Panc1 (cell line): ENCODE measurements at regions not wholly inside any gene's neighbourhood (a gene's known extent, or its start where the extent isn't known, plus 50 kb on each side); places are given as distances from the start of the nearest gene placed in this dataset.

Experiments used
- ATAC-seq: fragments of 200-7000 bp; cut with Tn5 transposase; 2 replicates; pipeline ENCODE4 v1.9.1; 2020; ENCODE audit warnings: mild to moderate bottlenecking, moderate library complexity
- BruUV-seq: library from RNA; stranded (reverse); fragments of 400-500 nt; replicated peaks from 2 replicates; lab custom pipeline; 2021; lab: Mats Ljungman, UMichigan
- CTCF ChIA-PET: fragments of 300-600 bp; sonication (Branson Sonifier 250); formaldehyde crosslinking; loops from one replicate; lab custom pipeline; 2022; ENCODE audit warnings: antibody characterized with exemption; lab: Charles Lee
- POLR2A ChIA-PET: fragments of 300-600 bp; sonication (Branson Sonifier 250); formaldehyde crosslinking; loops from one replicate; lab custom pipeline; 2022; ENCODE audit warnings: antibody characterized with exemption; lab: Charles Lee
- DNase-seq: peaks from one replicate; pipeline ENCODE4 v3.0.0-alpha.2; 2010; ENCODE audit warnings: low read depth, low spot score
- H3K27ac ChIP-seq: 2 replicates; pipeline ENCODE4 v1.5.1; 2011; ENCODE audit warnings: mild to moderate bottlenecking, low read length, inconsistent platforms
- H3K27me3 ChIP-seq: fragments of 200-500 bp; sonication (Bioruptor generic); 2 replicates; pipeline ENCODE4 v1.6.0; 2014; ENCODE audit warnings: low read length, inconsistent platforms; ENCODE audit not compliant: control insufficient read depth, insufficient read depth
- H3K36me3 ChIP-seq: fragments of 200-500 bp; sonication (Bioruptor generic); 2 replicates; pipeline ENCODE4 v1.5.1; 2014; ENCODE audit warnings: inconsistent platforms, mild to moderate bottlenecking, low read length, moderate library complexity; ENCODE audit not compliant: control insufficient read depth, insufficient read depth
- H3K4me1 ChIP-seq: 2 replicates; pipeline ENCODE4 v1.5.1; 2011; ENCODE audit warnings: inconsistent platforms, mild to moderate bottlenecking, low read length, moderate library complexity; ENCODE audit not compliant: control insufficient read depth, insufficient read depth
- H3K4me3 ChIP-seq, 2 experiments: 2 replicates each; pipeline ENCODE4 v1.5.1; 2011 to 2012; ENCODE audit warnings: low read depth in 2 of 2, low read length in 2 of 2, mild to moderate bottlenecking in 2 of 2, inconsistent platforms in 1 of 2, moderate library complexity in 1 of 2
- H3K9me3 ChIP-seq: fragments of 200-500 bp; sonication (Bioruptor generic); 2 replicates; pipeline ENCODE4 v1.5.1; 2014; ENCODE audit warnings: low read depth, mild to moderate bottlenecking, inconsistent platforms, low read length, moderate library complexity; ENCODE audit not compliant: control insufficient read depth, insufficient read depth
- POLR2AphosphoS5 ChIP-seq: IDR thresholded peaks from 2 replicates; pipeline ENCODE4 v1.6.1; 2012; ENCODE audit warnings: mild to moderate bottlenecking, low read depth, low read length, moderate library complexity
- SIN3A ChIP-seq: IDR thresholded peaks from 2 replicates; pipeline ENCODE4 v1.6.1; 2012; ENCODE audit warnings: low read depth, mild to moderate bottlenecking, low read length, moderate library complexity, borderline replicate concordance; ENCODE audit not compliant: insufficient read depth
- TCF7L2 ChIP-seq: IDR thresholded peaks from 2 replicates; pipeline ENCODE4 v1.6.1; 2011; ENCODE audit warnings: mild to moderate bottlenecking, low read depth, low read length, inconsistent platforms
- in situ Hi-C: cut with HindIII; loops from 2 replicates; pipeline ENCODE4 v1.10.0; 2016; ENCODE audit warnings: low sequenced_read_pairs, low pct_unique_long_range_greater_than_20kb
- intact Hi-C: fragments of 100-400 bp; cut with micrococcal nuclease; formaldehyde crosslinking; loops from one replicate; pipeline ENCODE4 v1.10.0; 2022; ENCODE audit not compliant: unreplicated experiment
- TF ChIP-seq, protein P1 (sequence below), 2 experiments: IDR thresholded peaks; 2 replicates each; pipeline ENCODE4 v1.6.1; 2011 to 2012; ENCODE audit warnings: low read depth in 2 of 2, control low read depth in 1 of 2, low read length in 1 of 2, mild to moderate bottlenecking in 1 of 2, moderate library complexity in 1 of 2; ENCODE audit not compliant: insufficient read depth in 1 of 2
- TF ChIP-seq, protein P2 (sequence below): fragments of 450-650 bp; IDR thresholded peaks from 2 replicates; pipeline ENCODE4 v1.5.1; 2017; ENCODE audit warnings: mild to moderate bottlenecking

DNA sequence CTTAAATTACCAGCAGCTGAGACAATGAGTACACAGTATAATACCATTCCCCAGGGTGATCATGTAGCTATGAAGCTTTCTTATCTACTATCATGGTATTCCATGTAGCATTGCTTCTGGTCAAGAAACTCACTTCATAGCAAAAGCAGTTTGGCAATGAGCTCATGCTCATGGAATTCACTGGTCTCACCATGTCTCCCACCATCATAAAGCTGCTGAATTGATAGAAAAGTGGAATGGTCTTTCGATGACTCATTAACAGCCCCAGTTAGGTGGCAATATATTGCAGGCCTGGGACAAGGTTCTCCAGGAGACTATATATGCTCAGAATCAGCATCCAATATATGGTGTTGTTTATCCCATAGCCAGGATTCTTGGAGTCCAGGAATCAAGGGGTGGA is 553.7 kb downstream of the FOXG1 start:
- POLR2A ChIA-PET: no interaction called here
- H3K9me3 ChIP-seq: no peaks in the 10 kb centered on the region
- no peak for ATAC-seq
- intact Hi-C loops (no loop called here), in situ Hi-C loops (no loop called here)
- no peaks in the 10 kb centered on the region; the same call in 1 of the 2 replicates for H3K36me3 ChIP-seq
- H3K4me3 ChIP-seq: no peak overlapping the region
- DNase-seq: no peak
- H3K4me1 ChIP-seq: no peaks in the 10 kb centered on the region
- BruUV-seq: no TSS peak
- no peak overlapping the region for H3K27ac ChIP-seq
- CTCF ChIA-PET: no interaction called here
- TF ChIP-seq TCF7L2: no peak
- TF ChIP-seq POLR2AphosphoS5: no peak
- TF ChIP-seq SIN3A: no peak
- TF ChIP-seq, protein P1, sequence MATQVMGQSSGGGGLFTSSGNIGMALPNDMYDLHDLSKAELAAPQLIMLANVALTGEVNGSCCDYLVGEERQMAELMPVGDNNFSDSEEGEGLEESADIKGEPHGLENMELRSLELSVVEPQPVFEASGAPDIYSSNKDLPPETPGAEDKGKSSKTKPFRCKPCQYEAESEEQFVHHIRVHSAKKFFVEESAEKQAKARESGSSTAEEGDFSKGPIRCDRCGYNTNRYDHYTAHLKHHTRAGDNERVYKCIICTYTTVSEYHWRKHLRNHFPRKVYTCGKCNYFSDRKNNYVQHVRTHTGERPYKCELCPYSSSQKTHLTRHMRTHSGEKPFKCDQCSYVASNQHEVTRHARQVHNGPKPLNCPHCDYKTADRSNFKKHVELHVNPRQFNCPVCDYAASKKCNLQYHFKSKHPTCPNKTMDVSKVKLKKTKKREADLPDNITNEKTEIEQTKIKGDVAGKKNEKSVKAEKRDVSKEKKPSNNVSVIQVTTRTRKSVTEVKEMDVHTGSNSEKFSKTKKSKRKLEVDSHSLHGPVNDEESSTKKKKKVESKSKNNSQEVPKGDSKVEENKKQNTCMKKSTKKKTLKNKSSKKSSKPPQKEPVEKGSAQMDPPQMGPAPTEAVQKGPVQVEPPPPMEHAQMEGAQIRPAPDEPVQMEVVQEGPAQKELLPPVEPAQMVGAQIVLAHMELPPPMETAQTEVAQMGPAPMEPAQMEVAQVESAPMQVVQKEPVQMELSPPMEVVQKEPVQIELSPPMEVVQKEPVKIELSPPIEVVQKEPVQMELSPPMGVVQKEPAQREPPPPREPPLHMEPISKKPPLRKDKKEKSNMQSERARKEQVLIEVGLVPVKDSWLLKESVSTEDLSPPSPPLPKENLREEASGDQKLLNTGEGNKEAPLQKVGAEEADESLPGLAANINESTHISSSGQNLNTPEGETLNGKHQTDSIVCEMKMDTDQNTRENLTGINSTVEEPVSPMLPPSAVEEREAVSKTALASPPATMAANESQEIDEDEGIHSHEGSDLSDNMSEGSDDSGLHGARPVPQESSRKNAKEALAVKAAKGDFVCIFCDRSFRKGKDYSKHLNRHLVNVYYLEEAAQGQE (IDR thresholded peaks at IDR 0.05; ENCODE audit: insufficient read depth in 1 of 2, low read depth in 2 of 2, low read length in 1 of 2): no peak
- TF ChIP-seq, protein P2, sequence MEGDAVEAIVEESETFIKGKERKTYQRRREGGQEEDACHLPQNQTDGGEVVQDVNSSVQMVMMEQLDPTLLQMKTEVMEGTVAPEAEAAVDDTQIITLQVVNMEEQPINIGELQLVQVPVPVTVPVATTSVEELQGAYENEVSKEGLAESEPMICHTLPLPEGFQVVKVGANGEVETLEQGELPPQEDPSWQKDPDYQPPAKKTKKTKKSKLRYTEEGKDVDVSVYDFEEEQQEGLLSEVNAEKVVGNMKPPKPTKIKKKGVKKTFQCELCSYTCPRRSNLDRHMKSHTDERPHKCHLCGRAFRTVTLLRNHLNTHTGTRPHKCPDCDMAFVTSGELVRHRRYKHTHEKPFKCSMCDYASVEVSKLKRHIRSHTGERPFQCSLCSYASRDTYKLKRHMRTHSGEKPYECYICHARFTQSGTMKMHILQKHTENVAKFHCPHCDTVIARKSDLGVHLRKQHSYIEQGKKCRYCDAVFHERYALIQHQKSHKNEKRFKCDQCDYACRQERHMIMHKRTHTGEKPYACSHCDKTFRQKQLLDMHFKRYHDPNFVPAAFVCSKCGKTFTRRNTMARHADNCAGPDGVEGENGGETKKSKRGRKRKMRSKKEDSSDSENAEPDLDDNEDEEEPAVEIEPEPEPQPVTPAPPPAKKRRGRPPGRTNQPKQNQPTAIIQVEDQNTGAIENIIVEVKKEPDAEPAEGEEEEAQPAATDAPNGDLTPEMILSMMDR: no peak
- no peaks in the 10 kb centered on the region for H3K27me3 ChIP-seq

DNA sequence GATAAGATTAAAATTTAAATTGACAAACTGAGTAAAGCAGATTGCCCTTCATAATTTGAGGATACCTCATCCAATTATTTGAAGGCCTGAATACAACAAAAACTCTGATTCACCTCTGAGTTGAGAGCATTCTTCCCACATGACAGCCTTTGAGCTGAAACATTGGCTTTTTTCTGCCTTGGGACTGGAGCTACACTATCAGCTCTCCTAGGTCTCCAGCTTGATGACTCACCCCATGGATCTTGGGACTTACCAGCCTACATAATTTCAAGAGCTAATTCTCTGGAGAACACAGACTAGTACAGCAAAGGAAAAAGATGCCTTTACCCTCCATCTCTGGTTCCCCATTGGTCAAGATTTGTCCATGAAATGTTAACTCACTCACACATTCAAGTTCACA is 555.1 kb downstream of the FOXG1 start:
- no peaks in the 10 kb centered on the region for H3K4me1 ChIP-seq
- ATAC-seq (no peak), DNase-seq (no peak)
- CTCF ChIA-PET: no interaction called here
- no peaks in the 10 kb centered on the region for H3K27me3 ChIP-seq
- BruUV-seq: no TSS peak
- H3K4me3 ChIP-seq: no peak overlapping the region
- no peak for TF ChIP-seq POLR2AphosphoS5
- no peak for TF ChIP-seq TCF7L2
- TF ChIP-seq, protein P1 (IDR thresholded peaks at IDR 0.05; ENCODE audit: insufficient read depth in 1 of 2, low read depth in 2 of 2, low read length in 1 of 2): no peak
- no peak for TF ChIP-seq SIN3A
- TF ChIP-seq, protein P2: no peak
- in situ Hi-C loops: no loop called here
- H3K36me3 ChIP-seq: no peaks in the 10 kb centered on the region; the same call in 1 of the 2 replicates
- H3K9me3 ChIP-seq: no peaks in the 10 kb centered on the region
- intact Hi-C loops: no loop called here
- POLR2A ChIA-PET: no interaction called here
- no peak overlapping the region for H3K27ac ChIP-seq
